ENCODE measurements at regions not wholly inside any gene's neighbourhood (a gene's known extent, or its start where the extent isn't known, plus 50 kb on each side); places are given as distances from the start of the nearest gene placed in this dataset.

- TF ChIP-seq POLR2AphosphoS5 (IDR thresholded peaks at IDR 0.05; ENCODE audit: borderline replicate concordance, low read depth, low read length) (no peak), EZH2 (IDR thresholded peaks at IDR 0.05) (no peak)
Measured at GRCh38 chr22:47748271-47748670, 985.8 kb downstream of the TBC1D22A start.
